ENCODE measurements at regions not wholly inside any gene's neighbourhood (a gene's known extent, or its start where the extent isn't known, plus 50 kb on each side); places are given as distances from the start of the nearest gene placed in this dataset.

- Histone ChIP-seq H3K27me3 (ENCODE audit: control insufficient read depth in 3 of 3, insufficient read depth in 3 of 3, low read length in 2 of 3) (peaks cover 0 to 7% (median 4%) of the 10 kb centered on the region in 3 donors), H3K27ac (ENCODE audit: low read depth in 1 of 2, low read length in 1 of 2) (no peak overlapping the region), H3K36me3 (ENCODE audit: control insufficient read depth in 4 of 4, insufficient read depth in 4 of 4, low read length in 4 of 4) (no peaks in the 10 kb centered on the region), H3K9ac (ENCODE audit: insufficient read depth in 1 of 2, low read length in 2 of 2) (no peak overlapping the region), H3K4me1 (ENCODE audit: control insufficient read depth in 5 of 5, insufficient read depth in 5 of 5, low read length in 5 of 5) (peaks cover 0 to 80% (median 18%) of the 10 kb centered on the region in 5 donors), H3K9me3 (ENCODE audit: control insufficient read depth in 4 of 4, insufficient read depth in 3 of 4, low read length in 3 of 4) (no peaks in the 10 kb centered on the region), H3K4me3 (no peak overlapping the region)
- WGBS, 2 donors = 48 to 61% methylated on average over 18 of the region's 18 CpGs
- ATAC-seq (ENCODE audit: insufficient read depth, low FRiP score) (no peak), DNase-seq (peak; percentile 92 to 98 (median 96))
- TF ChIP-seq, protein P1, sequence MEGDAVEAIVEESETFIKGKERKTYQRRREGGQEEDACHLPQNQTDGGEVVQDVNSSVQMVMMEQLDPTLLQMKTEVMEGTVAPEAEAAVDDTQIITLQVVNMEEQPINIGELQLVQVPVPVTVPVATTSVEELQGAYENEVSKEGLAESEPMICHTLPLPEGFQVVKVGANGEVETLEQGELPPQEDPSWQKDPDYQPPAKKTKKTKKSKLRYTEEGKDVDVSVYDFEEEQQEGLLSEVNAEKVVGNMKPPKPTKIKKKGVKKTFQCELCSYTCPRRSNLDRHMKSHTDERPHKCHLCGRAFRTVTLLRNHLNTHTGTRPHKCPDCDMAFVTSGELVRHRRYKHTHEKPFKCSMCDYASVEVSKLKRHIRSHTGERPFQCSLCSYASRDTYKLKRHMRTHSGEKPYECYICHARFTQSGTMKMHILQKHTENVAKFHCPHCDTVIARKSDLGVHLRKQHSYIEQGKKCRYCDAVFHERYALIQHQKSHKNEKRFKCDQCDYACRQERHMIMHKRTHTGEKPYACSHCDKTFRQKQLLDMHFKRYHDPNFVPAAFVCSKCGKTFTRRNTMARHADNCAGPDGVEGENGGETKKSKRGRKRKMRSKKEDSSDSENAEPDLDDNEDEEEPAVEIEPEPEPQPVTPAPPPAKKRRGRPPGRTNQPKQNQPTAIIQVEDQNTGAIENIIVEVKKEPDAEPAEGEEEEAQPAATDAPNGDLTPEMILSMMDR (IDR thresholded peaks at IDR 0.05; ENCODE audit: control extremely low read depth, extremely low read depth) = no peak
These were observed 190.5 kb downstream of the PHETA1 start for GRCh38 chr12:111178181-111179081.

DNA sequence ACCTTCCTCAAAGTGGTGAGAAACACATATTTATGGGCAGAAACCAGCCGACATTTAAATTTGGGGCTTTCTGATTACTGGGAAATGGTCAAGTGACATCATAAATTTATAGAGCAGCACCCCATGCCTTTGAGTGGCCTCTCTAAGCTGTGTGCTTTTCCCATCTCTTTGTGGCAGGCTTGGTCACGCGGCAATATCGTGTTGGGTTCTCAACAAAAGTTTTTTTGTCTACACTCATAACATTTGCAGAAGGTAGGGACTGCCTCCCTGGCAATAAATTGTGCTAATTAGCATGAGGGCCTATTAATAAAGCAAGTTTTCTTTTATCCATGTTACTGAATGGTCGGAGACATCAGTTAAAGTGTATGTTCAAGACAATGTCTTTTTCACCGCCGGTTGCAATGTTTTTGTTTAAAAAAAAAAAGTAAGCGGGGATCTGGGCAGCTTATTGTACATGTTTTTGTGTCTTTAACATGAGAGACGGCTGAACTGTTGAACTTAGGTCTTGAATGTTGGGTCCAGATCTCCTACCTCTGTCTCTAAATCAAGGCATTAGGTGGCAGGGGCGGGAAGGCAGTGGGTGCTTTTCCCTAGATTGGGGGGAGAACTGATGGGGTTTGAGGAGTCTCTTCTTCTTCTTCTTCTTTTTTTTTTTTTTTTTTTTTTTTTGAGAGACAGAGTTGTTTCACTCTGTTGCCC, 193.3 kb downstream of the PHETA1 start:
- Histone ChIP-seq H3K4me1 (ENCODE audit: control insufficient read depth in 5 of 5, insufficient read depth in 5 of 5, low read length in 5 of 5) (peaks cover 0 to 54% (median 10%) of the 10 kb centered on the region in 5 donors), H3K36me3 (ENCODE audit: control insufficient read depth in 4 of 4, insufficient read depth in 4 of 4, low read length in 4 of 4) (no peaks in the 10 kb centered on the region), H3K9ac (ENCODE audit: insufficient read depth in 1 of 2, low read length in 2 of 2) (no peak overlapping the region), H3K9me3 (ENCODE audit: control insufficient read depth in 4 of 4, insufficient read depth in 3 of 4, low read length in 3 of 4) (no peaks in the 10 kb centered on the region), H3K4me3 (no peak overlapping the region), H3K27me3 (ENCODE audit: control insufficient read depth in 3 of 3, insufficient read depth in 3 of 3, low read length in 2 of 3) (peaks cover 0 to 4% (median 0%) of the 10 kb centered on the region in 3 donors), H3K27ac (ENCODE audit: low read depth in 1 of 2, low read length in 1 of 2) (no peak overlapping the region)
- no peak for ATAC-seq (ENCODE audit: insufficient read depth, low FRiP score)
- DNase-seq = peak; percentile 32 to 66 (median 44)
- WGBS, 2 donors = 55 to 58% methylated on average over 10 of the region's 10 CpGs
- TF ChIP-seq, protein P1 (IDR thresholded peaks at IDR 0.05; ENCODE audit: control extremely low read depth, extremely low read depth) = no peak

DNA sequence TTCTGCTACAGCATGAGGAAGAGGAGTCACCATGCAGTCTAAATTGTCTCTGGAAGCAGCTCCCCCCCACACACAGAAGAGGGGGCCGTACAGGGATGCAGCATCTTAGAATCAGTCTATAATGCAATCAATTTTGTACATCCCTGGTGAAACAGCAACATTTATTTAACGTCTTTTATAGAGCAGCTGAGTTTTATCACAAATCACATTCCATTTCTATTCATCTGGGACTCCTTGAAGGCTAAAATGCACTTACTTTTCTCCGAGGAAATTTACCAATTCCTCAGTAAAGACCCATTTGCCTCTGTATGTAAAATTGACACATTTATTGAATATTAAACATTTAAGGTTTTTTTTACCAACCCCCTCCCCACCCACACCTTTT, 193.9 kb downstream of the PHETA1 start:
- DNase-seq = peak in 2 of 3 donors; percentile 86
- no peak overlapping the region for H3K9ac ChIP-seq (ENCODE audit: insufficient read depth in 1 of 2, low read length in 2 of 2)
- peaks cover 0 to 48% (median 10%) of the 10 kb centered on the region in 5 donors for H3K4me1 ChIP-seq (ENCODE audit: control insufficient read depth in 5 of 5, insufficient read depth in 5 of 5, low read length in 5 of 5)
- no peak overlapping the region for H3K4me3 ChIP-seq
- 11 to 17% methylated on average over 3 of the region's 3 CpGs for WGBS, 2 donors
- no peak for ATAC-seq (ENCODE audit: insufficient read depth, low FRiP score)
- H3K27ac ChIP-seq (ENCODE audit: low read depth in 1 of 2, low read length in 1 of 2) = no peak overlapping the region
- peaks cover 0 to 4% (median 0%) of the 10 kb centered on the region in 3 donors for H3K27me3 ChIP-seq (ENCODE audit: control insufficient read depth in 3 of 3, insufficient read depth in 3 of 3, low read length in 2 of 3)
- TF ChIP-seq, protein P1 (IDR thresholded peaks at IDR 0.05; ENCODE audit: control extremely low read depth, extremely low read depth) = no peak
- no peaks in the 10 kb centered on the region for H3K9me3 ChIP-seq (ENCODE audit: control insufficient read depth in 4 of 4, insufficient read depth in 3 of 4, low read length in 3 of 4)
- H3K36me3 ChIP-seq (ENCODE audit: control insufficient read depth in 4 of 4, insufficient read depth in 4 of 4, low read length in 4 of 4) = no peaks in the 10 kb centered on the region

Data from lung (tissue), 11 donors.